Activated T-helper 2 cell treated with anti-CD3 and anti-CD28 coated beads, Interferon-gamma antibody, Interleukin-2, Interleukin-4, amounts not matched to agents 10 μg/mL and 5 μg/mL and 100 μg/mL, durations not matched to agents 14 hours and 24 hours and 36 hours (primary cell): ENCODE measurements at regions not wholly inside any gene's neighbourhood (a gene's known extent, or its start where the extent isn't known, plus 50 kb on each side); places are given as distances from the start of the nearest gene placed in this dataset.

Source experiments
- DNase-seq: peaks from one replicate; pipeline ENCODE4 v3.0.0; 2021; ENCODE audit warnings: low spot score
- H3K27ac Mint-ChIP-seq: one replicate; pipeline ENCODE4 v1.8.0; 2021; ENCODE audit warnings: mixed read lengths
- H3K27me3 Mint-ChIP-seq: one replicate; pipeline ENCODE4 v1.8.0; 2021; ENCODE audit warnings: low read depth, mixed read lengths
- H3K36me3 Mint-ChIP-seq: one replicate; pipeline ENCODE4 v1.8.0; 2021; ENCODE audit warnings: low read depth, mixed read lengths
- H3K4me1 Mint-ChIP-seq: one replicate; pipeline ENCODE4 v1.8.0; 2021; ENCODE audit warnings: low read depth, mixed read lengths
- H3K4me3 Mint-ChIP-seq: one replicate; pipeline ENCODE4 v1.8.0; 2021; ENCODE audit warnings: low read depth, mild to moderate bottlenecking, moderate library complexity, mixed read lengths
- H3K9me3 Mint-ChIP-seq: one replicate; pipeline ENCODE4 v1.8.0; 2021; ENCODE audit warnings: mixed read lengths
- intact Hi-C: fragments of 100-400 bp; cut with micrococcal nuclease; formaldehyde crosslinking; loops from one replicate; pipeline ENCODE4 v1.15.1; 2023

DNA sequence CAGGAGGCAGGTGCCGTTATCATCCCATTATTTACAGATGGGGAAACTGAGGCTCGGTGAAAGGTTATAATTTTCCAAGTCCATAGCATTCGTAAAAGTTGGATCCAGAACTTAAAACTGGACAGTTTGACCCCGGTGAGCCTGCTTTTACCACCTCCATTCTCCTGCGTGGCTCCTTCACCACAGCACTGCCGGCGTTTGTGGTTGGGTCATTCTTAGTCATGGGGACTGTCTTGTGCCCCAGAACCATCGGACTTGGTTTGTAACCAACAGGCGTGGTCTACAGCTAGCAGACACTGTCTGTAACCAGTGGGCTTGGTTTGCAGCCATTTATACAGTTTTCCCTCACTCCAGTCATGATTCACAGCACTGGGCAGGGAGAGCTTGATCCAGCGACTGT lies 511.3 kb downstream of the NPHP4 start:
- H3K27me3 Mint-ChIP-seq, result no peaks in the 10 kb centered on the region
- no peaks in the 10 kb centered on the region for H3K4me1 Mint-ChIP-seq
- H3K27ac Mint-ChIP-seq, result no peak overlapping the region
- no peaks in the 10 kb centered on the region for H3K36me3 Mint-ChIP-seq
- DNase-seq, result no peak
- intact Hi-C loops, result no loop called here
- H3K4me3 Mint-ChIP-seq, result no peak overlapping the region
- no peaks in the 10 kb centered on the region for H3K9me3 Mint-ChIP-seq

DNA sequence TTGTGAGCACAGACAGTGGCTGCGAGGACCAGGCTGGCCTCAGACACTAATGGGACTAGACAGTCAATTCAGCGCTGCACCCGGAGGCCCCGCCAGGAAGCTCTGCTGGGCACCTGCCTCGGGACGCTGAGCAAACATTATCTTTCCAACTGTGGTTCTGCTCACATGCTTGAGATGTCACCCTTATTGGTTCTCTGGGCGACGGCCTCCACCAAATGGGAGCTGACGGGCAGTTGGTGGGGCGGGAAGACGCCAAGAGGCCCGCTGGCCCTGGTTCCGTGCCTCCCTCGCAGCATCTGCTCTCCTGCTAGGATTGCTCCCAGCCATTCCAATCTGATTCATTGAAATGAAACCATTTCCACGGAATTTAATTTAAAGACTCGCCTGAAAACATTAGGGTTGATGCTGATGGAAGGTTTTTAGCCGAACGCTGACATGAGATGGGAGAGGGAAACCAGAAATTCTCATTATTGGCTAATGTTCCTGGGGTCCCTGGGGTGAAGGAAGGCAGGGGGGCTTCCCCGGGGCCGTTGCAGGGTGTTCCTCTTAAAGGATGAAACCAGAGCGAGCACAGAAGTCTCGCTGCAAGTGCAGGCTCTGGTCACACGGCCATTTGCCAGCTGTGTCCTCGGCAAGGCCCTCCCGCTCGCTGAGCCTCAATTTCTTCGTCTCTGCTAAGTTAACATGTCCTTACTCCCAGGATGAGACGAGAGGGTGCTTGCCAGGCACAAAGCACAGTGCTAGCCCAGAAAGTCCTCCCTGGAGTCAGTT lies 512.2 kb downstream of the NPHP4 start:
- intact Hi-C loops, result no loop called here
- H3K9me3 Mint-ChIP-seq, result no peaks in the 10 kb centered on the region
- H3K4me1 Mint-ChIP-seq, result no peaks in the 10 kb centered on the region
- no peak overlapping the region for H3K27ac Mint-ChIP-seq
- no peak for DNase-seq
- H3K27me3 Mint-ChIP-seq, result no peaks in the 10 kb centered on the region
- H3K4me3 Mint-ChIP-seq, result no peak overlapping the region
- H3K36me3 Mint-ChIP-seq, result no peaks in the 10 kb centered on the region

DNA sequence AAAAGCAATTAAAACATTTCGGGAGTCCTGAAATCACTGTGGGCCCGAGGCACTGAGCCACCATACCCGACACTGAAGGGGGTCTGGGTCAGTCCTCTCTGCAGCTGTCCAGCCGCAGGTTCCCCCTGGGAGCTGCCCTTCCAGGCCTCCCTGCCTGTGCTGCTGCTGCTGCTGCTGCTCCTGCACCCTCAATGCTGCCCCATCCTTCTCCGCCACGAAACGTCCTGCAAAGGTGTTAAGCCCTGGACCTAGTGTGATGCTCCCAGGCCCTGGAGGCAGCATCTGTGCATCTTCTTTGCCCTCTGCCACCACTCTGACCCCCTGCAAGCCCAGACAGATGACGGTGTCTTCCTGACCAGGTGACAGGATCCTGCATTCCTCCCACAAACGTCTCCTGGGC lies 513.3 kb downstream of the NPHP4 start:
- Mint-ChIP-seq H3K4me3 (no peak overlapping the region), H3K9me3 (no peaks in the 10 kb centered on the region), H3K4me1 (no peaks in the 10 kb centered on the region), H3K36me3 (no peaks in the 10 kb centered on the region), H3K27me3 (no peaks in the 10 kb centered on the region), H3K27ac (no peak overlapping the region)
- intact Hi-C loops, result no loop called here
- DNase-seq, result no peak

DNA sequence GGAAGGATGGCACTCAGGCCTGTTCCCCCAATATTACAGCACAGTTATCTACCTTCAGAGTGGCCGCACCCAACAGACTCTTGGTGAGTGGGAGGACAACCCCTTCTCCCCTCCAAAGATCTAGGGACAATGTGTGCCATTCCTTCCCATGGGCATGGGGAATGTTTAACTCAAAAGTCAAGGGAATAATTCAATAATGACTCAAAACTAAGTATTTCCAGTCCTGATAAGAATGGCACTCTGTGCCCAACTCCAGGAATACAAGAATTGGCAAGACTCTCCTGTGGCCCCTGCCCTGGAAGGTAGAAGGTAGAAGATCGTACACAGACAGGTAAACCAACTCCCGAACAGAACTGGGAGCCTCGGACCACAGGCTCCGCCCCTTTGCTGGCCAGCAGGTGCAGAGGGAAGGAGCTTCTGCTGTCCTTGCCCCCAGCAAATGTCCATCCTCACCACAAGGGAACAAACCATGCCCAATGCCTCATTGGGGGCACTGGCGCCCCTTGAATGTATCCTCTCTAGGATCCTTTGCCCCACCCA lies 514.0 kb downstream of the NPHP4 start:
- Mint-ChIP-seq H3K4me3 (no peak overlapping the region), H3K4me1 (no peaks in the 10 kb centered on the region), H3K27me3 (no peaks in the 10 kb centered on the region), H3K9me3 (no peaks in the 10 kb centered on the region), H3K27ac (no peak overlapping the region), H3K36me3 (no peaks in the 10 kb centered on the region)
- intact Hi-C loops, result no loop called here
- no peak for DNase-seq

DNA sequence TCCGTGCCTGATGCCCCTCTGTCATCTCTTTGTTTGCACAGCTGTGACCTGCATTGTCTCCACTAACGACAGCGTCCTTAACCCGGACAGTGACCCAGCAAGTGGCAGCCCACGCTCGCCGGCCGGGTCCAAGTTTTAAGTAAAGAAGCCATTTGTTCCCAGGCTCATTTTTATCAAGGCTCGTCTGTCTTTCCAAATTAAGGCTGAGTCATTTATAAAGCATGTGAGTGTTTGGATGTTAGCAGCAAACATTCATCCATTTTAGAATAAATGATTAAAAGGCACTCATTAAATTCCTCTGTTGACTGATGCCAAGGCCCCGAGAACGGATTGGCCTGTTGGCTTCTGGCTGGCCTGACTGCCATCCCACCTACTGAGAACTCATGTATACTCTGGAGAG lies 514.5 kb downstream of the NPHP4 start:
- DNase-seq, result no peak
- Mint-ChIP-seq H3K27me3 (no peaks in the 10 kb centered on the region), H3K36me3 (no peaks in the 10 kb centered on the region), H3K4me1 (no peaks in the 10 kb centered on the region), H3K9me3 (no peaks in the 10 kb centered on the region), H3K4me3 (no peak overlapping the region), H3K27ac (no peak overlapping the region)
- intact Hi-C loops, result no loop called here

DNA sequence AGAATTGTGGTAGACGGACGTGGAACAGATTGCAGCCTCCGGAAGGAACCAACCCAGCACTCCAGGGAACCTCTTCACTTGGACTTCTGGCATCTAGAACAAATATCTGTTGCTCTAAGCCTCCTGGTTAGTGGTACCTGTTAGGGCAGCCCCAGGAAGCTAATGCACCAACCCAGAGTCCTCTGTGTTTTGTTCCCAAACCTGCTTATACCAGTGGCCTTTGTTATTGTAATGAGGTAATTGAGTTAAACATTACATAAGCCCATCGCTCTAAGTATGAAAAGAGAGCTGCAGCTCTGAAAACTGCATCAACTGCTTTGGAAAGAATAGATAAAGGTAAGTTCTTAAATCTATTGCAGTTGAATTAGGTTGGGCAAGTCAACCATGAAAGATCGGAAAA lies 516.7 kb downstream of the NPHP4 start:
- H3K36me3 Mint-ChIP-seq, result no peaks in the 10 kb centered on the region
- no peak for DNase-seq
- H3K9me3 Mint-ChIP-seq, result no peaks in the 10 kb centered on the region
- H3K27ac Mint-ChIP-seq, result no peak overlapping the region
- intact Hi-C loops, result no loop called here
- no peaks in the 10 kb centered on the region for H3K4me1 Mint-ChIP-seq
- no peaks in the 10 kb centered on the region for H3K27me3 Mint-ChIP-seq
- H3K4me3 Mint-ChIP-seq, result no peak overlapping the region

DNA sequence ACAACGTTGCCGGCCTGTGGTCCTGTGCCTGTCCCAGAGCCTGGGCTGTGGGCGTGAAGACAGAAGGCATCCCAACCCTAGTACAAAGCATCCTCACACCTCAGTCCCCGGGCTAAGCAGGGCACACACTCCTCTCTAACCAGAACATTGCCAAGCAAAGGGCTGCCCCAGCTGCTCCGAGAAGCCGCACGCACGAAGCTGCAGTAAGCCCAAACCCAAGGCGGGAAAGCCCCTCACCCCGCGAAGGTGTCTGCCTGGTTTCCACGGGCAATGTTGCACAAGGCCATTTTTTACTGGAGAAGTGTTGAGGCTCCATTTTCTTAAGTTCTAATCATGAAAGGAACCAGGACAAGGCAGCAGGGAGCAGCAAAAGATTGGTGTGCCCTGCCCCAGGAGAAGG lies 519.0 kb downstream of the NPHP4 start:
- Mint-ChIP-seq H3K9me3 (no peaks in the 10 kb centered on the region), H3K27ac (no peak overlapping the region), H3K4me3 (no peak overlapping the region), H3K4me1 (no peaks in the 10 kb centered on the region), H3K36me3 (no peaks in the 10 kb centered on the region), H3K27me3 (no peaks in the 10 kb centered on the region)
- intact Hi-C loops, result no loop called here
- no peak for DNase-seq

DNA sequence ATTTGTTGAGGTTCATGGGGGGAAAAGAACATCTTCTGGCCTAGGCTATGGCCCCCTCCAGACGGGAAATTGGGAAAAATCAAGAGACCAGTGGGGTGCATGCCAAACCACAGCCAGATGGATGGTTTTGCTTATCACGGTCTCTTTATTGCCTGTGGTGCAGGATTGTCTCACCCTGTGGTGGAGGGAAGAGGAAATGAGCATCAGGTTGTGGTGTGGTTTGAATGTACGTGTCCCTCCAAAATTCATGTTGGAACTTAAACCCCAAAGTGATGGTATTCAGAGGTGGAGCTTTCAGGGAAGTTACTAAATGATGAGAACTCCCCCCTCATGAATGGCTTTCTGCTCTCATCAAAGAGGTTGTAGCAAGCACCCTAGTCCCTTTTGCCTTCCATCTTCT lies 525.7 kb downstream of the NPHP4 start:
- no peaks in the 10 kb centered on the region for H3K27me3 Mint-ChIP-seq
- DNase-seq, result no peak
- no peaks in the 10 kb centered on the region for H3K36me3 Mint-ChIP-seq
- no peak overlapping the region for H3K4me3 Mint-ChIP-seq
- intact Hi-C loops, result no loop called here
- H3K27ac Mint-ChIP-seq, result no peak overlapping the region
- H3K4me1 Mint-ChIP-seq, result peaks cover 3% of the 10 kb centered on the region
- no peaks in the 10 kb centered on the region for H3K9me3 Mint-ChIP-seq

DNA sequence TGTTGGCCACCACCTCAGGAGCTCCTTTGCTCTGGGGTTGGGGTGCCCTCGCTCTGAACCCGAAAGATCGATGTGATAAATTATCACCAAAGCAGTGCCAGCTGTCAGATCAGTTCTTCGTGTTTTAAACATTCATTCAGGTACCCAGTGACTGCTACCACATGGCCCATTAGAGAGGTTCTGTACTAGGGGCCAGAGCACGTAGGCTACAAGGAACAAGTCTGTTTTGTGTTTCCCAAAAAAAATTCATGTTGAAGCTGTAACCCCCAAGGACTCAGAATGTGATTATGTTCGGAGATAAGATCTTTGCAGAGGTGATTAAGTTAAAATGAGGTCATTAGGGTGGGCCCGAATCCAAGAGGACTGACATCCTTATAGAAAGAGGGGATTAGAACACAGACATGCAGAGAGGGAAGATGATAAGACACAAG lies 526.9 kb downstream of the NPHP4 start:
- peaks cover 6% of the 10 kb centered on the region for H3K9me3 Mint-ChIP-seq
- H3K4me1 Mint-ChIP-seq, result peaks cover 3% of the 10 kb centered on the region
- H3K4me3 Mint-ChIP-seq, result no peak overlapping the region
- DNase-seq, result no peak
- H3K36me3 Mint-ChIP-seq, result no peaks in the 10 kb centered on the region
- intact Hi-C loops, result no loop called here
- H3K27me3 Mint-ChIP-seq, result no peaks in the 10 kb centered on the region
- H3K27ac Mint-ChIP-seq, result no peak overlapping the region

DNA sequence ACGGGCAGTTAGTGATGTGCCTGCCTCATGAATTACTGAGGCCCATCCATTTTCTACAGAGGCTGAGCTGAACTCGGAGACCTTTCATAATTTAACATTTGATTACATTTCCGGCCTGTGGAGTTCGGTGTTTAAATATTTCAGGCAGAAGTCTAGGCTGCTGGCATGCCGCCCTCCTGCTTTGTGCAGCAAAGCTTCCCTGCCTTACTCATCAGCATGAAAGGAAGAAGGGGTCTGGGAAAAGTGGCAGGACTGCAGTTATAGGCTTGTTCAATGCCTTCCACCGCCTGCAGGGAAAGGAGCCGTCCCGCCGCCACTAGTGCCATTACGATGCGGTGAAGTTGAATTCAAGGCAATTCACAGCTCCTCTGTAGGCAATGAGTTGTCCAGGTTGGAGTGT lies 527.9 kb downstream of the NPHP4 start:
- Mint-ChIP-seq H3K4me3 (no peak overlapping the region), H3K27me3 (no peaks in the 10 kb centered on the region), H3K36me3 (no peaks in the 10 kb centered on the region), H3K27ac (no peak overlapping the region), H3K9me3 (peaks cover 6% of the 10 kb centered on the region), H3K4me1 (peaks cover 3% of the 10 kb centered on the region)
- DNase-seq, result no peak
- intact Hi-C loops, result no loop called here

DNA sequence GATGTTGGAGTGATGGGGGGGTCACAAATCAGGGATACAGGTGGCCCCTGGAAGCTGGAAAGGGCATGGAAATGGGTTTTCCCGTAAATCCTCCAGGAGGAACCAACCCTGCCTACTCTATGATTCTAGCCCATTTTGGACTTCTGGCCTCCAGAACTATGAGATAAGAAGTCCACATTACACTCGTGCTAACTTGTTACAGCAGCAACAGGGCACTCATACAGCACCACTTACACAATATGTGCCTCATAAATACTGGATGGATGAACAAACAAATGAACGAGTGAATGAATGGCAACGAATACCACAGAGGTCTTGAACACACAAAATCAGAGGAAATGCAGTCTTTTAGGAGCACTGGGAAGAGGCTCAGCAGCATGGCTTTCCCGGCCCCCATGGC lies 531.3 kb downstream of the NPHP4 start:
- Mint-ChIP-seq H3K27me3 (no peaks in the 10 kb centered on the region), H3K36me3 (no peaks in the 10 kb centered on the region), H3K27ac (no peak overlapping the region), H3K9me3 (peaks cover 6% of the 10 kb centered on the region), H3K4me3 (no peak overlapping the region), H3K4me1 (no peaks in the 10 kb centered on the region)
- DNase-seq, result no peak
- intact Hi-C loops, result no loop called here

DNA sequence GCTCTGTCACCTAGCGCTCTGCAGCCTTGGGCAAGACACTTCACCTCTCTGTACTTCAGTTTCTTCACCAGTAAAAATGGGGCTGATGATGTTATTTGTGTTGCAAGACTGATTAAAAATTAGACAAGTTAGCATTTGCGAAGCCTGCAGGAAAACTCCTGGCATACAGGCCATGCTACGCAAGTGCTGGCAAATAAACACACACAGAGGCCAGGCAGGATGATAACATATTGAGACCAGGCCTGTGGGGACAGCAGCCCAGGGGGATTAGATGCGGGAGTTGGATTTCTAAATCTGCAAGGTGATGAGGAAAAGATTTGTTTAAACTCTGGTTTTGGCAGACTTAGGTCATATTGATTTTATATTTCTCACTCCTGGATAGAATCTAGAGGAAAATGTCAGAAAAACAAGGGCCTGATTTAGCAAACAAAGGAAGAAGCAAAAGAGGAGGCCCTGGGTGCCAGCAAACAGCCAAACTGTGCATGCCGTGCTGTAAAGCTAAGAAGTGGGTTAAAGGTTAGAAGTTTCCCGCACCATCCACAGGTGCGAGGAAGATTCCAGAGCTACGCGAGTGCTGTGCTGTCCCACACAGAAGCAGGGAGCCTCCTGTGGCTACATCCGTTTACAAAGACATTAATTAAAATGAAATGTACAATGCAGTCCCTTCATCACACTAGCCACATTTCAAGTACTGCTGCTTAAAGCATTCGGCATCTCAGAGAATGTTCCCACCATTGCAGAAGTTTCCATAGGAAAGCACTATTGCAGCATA lies 532.2 kb downstream of the NPHP4 start:
- Mint-ChIP-seq H3K36me3 (no peaks in the 10 kb centered on the region), H3K4me3 (no peak overlapping the region), H3K27ac (no peak overlapping the region), H3K27me3 (no peaks in the 10 kb centered on the region), H3K9me3 (peaks cover 6% of the 10 kb centered on the region), H3K4me1 (no peaks in the 10 kb centered on the region)
- DNase-seq, result no peak
- intact Hi-C loops, result no loop called here

DNA sequence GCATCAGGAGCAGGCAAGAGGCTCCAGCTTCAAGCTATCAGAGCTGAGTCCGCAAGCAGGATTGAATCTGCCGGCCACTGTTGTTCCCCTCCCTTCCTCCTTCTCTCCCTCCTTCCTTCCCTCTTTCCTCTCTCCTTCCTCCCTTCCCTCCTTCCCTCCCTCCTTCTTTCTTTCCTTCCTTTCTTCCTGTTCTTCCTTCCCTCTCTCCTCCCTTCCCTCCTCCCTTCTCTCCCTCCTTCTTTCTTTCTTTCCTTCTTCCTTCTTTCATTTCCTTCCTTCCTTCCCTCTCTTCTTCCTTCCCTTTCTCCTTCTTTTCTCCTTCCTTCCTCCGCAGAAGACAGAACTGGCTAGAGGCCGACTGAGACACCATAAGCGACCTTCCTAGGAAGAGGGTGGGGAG lies 534.0 kb downstream of the NPHP4 start:
- no peak overlapping the region for H3K27ac Mint-ChIP-seq
- no peak overlapping the region for H3K4me3 Mint-ChIP-seq
- H3K4me1 Mint-ChIP-seq, result no peaks in the 10 kb centered on the region
- H3K36me3 Mint-ChIP-seq, result no peaks in the 10 kb centered on the region
- intact Hi-C loops, result no loop called here
- DNase-seq, result no peak
- H3K9me3 Mint-ChIP-seq, result peaks cover 6% of the 10 kb centered on the region
- peaks cover under 1% of the 10 kb centered on the region for H3K27me3 Mint-ChIP-seq
